Activated T-cell treated with anti-CD3 and anti-CD28 coated beads for 24 hours (primary cell): ENCODE measurements at regions not wholly inside any gene's neighbourhood (a gene's known extent, or its start where the extent isn't known, plus 50 kb on each side); places are given as distances from the start of the nearest gene placed in this dataset.
A peak's percentile ranks its signal among the peaks of the same experiment; 100 is the strongest.
"Not testable (repeated sequence)": the region's sequence is repeated elsewhere in the genome, so short reads cannot be mapped to it uniquely, and the experiment has no call there.

Source experiments
- DNase-seq: peaks from one replicate; pipeline ENCODE4 v3.0.0-alpha.2; 2020; ENCODE audit warnings: low read depth

DNA sequence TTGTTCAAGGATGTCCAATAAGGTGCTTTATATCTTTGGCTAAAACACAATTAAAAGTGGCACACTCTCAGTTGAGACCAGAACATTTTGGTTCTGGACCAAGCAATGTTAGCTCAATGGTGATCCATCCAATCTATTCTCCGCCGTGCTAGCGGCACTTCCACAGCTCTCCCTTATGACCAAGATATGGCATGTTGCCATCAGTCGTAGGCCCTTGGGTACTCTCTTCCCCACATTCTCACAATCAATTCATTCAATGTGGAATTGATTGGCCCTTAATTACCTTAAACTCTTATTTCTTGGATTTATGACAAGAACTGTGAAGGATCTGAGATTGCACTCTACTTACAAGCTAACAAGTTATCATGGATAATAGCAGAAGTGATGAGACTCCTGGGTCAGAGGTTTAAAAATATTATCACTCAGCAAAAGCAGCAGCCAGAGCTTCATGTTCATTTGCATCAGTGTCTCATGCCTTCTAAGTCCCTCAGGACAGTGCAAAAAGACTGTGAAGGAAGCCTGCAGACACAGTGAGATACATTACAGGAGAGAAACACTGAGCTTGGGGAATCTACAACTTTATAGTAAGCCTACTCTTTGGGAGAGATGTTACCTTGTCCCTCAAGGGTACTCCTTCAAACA is 80.0 kb upstream of the ARG1 start:
- no peak for DNase-seq

DNA sequence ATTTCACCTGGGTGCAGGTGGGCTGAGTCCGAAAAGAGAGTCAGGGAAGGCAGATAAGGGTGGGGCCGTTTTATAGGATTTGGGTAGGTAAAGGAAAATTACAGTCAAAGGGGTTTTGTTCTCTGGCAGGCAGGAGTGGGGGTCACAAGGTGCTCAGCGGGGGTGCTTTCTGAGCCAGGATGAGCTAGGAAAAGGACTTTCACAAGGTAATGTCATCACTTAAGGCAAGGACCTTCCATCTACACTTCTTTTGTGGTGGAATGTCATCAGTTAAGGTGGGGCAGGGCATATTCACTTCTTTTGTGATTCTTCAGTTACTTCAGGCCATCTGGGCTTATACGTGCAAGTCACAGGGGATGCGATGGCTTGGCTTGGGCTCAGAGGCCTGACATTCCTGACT is 68.6 kb upstream of the ARG1 start:
- DNase-seq: not testable (repeated sequence)

DNA sequence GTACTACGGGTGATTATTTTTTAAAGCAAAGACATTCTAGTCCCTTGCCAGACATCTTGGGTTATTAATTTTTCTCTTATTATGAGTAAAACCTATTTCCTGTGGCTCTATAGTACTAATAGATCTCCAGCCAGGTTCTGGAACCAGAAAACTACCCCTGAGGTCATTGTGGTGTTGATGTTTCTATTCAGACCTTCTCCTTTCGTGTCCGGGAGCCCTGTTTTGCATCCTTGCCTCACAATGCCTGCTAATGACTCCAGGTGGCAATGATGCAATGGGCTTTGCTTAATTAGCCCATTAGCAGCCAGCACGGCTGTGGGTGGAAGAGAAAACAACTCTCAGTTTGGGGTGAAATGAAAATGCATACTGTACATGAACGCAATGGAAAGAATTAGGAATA is 62.9 kb upstream of the ARG1 start:
- no peak for DNase-seq

DNA sequence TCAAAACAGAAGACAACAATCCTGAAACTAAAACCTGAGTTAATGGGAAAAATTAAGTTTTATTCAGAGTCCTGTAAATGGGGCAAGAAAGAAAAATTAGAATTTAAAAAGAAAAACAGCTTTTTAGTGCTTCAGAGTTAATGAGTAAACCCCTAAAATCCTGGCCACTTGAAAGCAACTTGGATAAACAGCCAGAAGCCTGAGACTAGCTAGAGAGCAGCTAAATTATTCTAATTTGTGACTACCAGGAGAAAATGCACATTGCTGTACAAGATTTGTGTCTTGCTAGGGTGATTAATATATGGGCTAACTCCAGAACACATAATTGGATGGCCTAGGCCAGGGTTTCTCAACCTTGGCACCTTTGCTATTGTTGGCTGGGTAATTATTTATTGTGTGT is 62.4 kb upstream of the ARG1 start:
- DNase-seq: no peak

DNA sequence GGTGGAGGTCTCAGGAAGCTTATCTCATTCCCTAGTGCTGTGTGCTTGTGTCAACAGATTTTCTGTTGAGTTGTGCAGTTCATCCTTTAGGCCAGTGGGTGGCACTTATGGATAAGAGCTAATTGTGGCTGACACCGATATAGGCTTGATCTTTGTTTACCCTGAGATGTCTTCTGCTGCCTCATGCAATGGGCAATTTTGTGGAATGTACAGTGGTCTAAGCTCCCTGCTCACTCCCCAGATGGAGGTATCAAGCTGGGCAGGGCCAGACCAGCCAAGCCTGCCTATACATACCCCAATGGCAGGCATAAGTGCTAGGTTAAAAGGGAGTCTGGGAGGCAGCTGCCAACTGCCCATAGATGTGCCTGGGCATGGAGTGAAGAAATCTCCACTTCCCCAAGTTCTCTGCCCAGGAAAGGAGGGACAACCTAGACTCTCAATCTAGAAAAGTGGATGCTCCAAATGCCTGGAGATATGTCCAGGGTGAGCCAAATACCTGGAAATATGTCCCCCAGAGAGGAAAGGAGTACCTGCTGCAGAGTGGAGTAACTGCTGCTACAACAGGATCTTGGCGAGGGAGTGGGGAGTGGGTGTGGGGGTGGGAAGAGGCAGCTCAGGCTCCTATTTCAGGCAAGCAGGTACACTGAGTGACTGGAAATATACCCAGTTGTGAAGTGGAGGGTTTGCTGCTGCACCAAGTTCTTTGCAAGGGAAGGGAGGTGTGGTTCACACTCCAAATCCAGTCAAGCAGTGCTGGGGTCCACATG is 53.2 kb upstream of the ARG1 start:
- DNase-seq: peak; percentile 22
